ENCODE measurements at regions not wholly inside any gene's neighbourhood (a gene's known extent, or its start where the extent isn't known, plus 50 kb on each side); places are given as distances from the start of the nearest gene placed in this dataset.

- Histone ChIP-seq H3K4me2 (ENCODE audit: low read length) (no peak overlapping the region), H3K9ac (ENCODE audit: low read length) (no peak overlapping the region)
- TF ChIP-seq REST (IDR thresholded peaks at IDR 0.05; ENCODE audit: borderline replicate concordance): no peak
- TF ChIP-seq TAF1 (IDR thresholded peaks at IDR 0.05; ENCODE audit: low read depth): no peak
- TF ChIP-seq SMC3 (conservative IDR thresholded peaks at IDR 0.05; ENCODE audit: poor library complexity): no peak
- TF ChIP-seq POLR2AphosphoS5 (IDR thresholded peaks at IDR 0.05): no peak
- TF ChIP-seq EZH2 (IDR thresholded peaks at IDR 0.05; ENCODE audit: borderline replicate concordance, insufficient read depth, low read length, poor library complexity, severe bottlenecking): no peak
- no peak for TF ChIP-seq RAD21 (conservative IDR thresholded peaks at IDR 0.05)
- no peak for TF ChIP-seq EP300 (conservative IDR thresholded peaks at IDR 0.05; ENCODE audit: poor library complexity, severe bottlenecking)
- no peak for TF ChIP-seq MXI1 (conservative IDR thresholded peaks at IDR 0.05; ENCODE audit: poor library complexity, severe bottlenecking)
- TF ChIP-seq CTCF (IDR thresholded peaks at IDR 0.05; ENCODE audit: poor library complexity, severe bottlenecking): no peak
Observed at GRCh38 chr12:118488034-118488433, 111.7 kb downstream of the SUDS3 start.

GRCh38 chr12:118493962-118494361, 117.6 kb downstream of the SUDS3 start:
- Histone ChIP-seq H3K9me2 (ENCODE audit: insufficient read depth, low read length) (no peaks in the 10 kb centered on the region), H2AFZ (ENCODE audit: low read depth, low read length) (no peak overlapping the region), H3K4me3 (ENCODE audit: low read length) (no peak overlapping the region), H3K36me3 (ENCODE audit: insufficient read depth, low read length) (no peaks in the 10 kb centered on the region), H3K9me3 (ENCODE audit: low read length) (no peaks in the 10 kb centered on the region), H3K79me2 (replicated peaks; ENCODE audit: insufficient read depth, low read length) (no peaks in the 10 kb centered on the region), H3K27ac (ENCODE audit: low read length) (no peak overlapping the region), H3K9ac (ENCODE audit: low read length) (no peak overlapping the region), H3K4me2 (ENCODE audit: low read length) (no peak overlapping the region), H3F3A (ENCODE audit: insufficient read depth, low read length, poor library complexity, severe bottlenecking) (no peaks in the 10 kb centered on the region), H3K27me3 (ENCODE audit: insufficient read depth, low read depth, low read length) (no peaks in the 10 kb centered on the region), H4K20me1 (ENCODE audit: insufficient read depth) (no peaks in the 10 kb centered on the region)
- TF ChIP-seq REST (IDR thresholded peaks at IDR 0.05; ENCODE audit: borderline replicate concordance): no peak
- no peak for TF ChIP-seq RAD21 (conservative IDR thresholded peaks at IDR 0.05)
- TF ChIP-seq MXI1 (conservative IDR thresholded peaks at IDR 0.05; ENCODE audit: poor library complexity, severe bottlenecking): no peak
- TF ChIP-seq POLR2AphosphoS5 (IDR thresholded peaks at IDR 0.05): no peak
- no peak for TF ChIP-seq EP300 (conservative IDR thresholded peaks at IDR 0.05; ENCODE audit: poor library complexity, severe bottlenecking)
- no peak for TF ChIP-seq EZH2 (IDR thresholded peaks at IDR 0.05; ENCODE audit: borderline replicate concordance, insufficient read depth, low read length, poor library complexity, severe bottlenecking)
- no peak for TF ChIP-seq TAF1 (IDR thresholded peaks at IDR 0.05; ENCODE audit: low read depth)
- no peak for TF ChIP-seq SMC3 (conservative IDR thresholded peaks at IDR 0.05; ENCODE audit: poor library complexity)
- TF ChIP-seq CTCF (IDR thresholded peaks at IDR 0.05; ENCODE audit: poor library complexity, severe bottlenecking): no peak

More at GRCh38 chr12:118488034-118488433, 111.7 kb downstream of the SUDS3 start:
- Histone ChIP-seq H3F3A (ENCODE audit: insufficient read depth, low read length, poor library complexity, severe bottlenecking) (no peaks in the 10 kb centered on the region), H2AFZ (ENCODE audit: low read depth, low read length) (no peak overlapping the region), H3K27ac (ENCODE audit: low read length) (no peak overlapping the region), H3K27me3 (ENCODE audit: insufficient read depth, low read depth, low read length) (no peaks in the 10 kb centered on the region), H3K9me3 (ENCODE audit: low read length) (no peaks in the 10 kb centered on the region), H3K9me2 (ENCODE audit: insufficient read depth, low read length) (no peaks in the 10 kb centered on the region), H3K36me3 (ENCODE audit: insufficient read depth, low read length) (no peaks in the 10 kb centered on the region), H3K4me3 (ENCODE audit: low read length) (no peak overlapping the region), H4K20me1 (ENCODE audit: insufficient read depth) (no peaks in the 10 kb centered on the region), H3K79me2 (replicated peaks; ENCODE audit: insufficient read depth, low read length) (no peaks in the 10 kb centered on the region)
